Retina (tissue), 1 donor: ENCODE measurements at regions not wholly inside any gene's neighbourhood (a gene's known extent, or its start where the extent isn't known, plus 50 kb on each side); places are given as distances from the start of the nearest gene placed in this dataset.
"Not testable (repeated sequence)": the region's sequence is repeated elsewhere in the genome, so short reads cannot be mapped to it uniquely, and the experiment has no call there.

ENCODE experiments used
- DNase-seq: peaks from one replicate; pipeline ENCODE4 v3.0.0-alpha.2; 2016

- DNase-seq: not testable (repeated sequence)
Observed at GRCh38 chr2:95686056-95686825, 94.4 kb downstream of the TRIM43 start.

GRCh38 chr2:95687852-95688251 lies 96.1 kb downstream of the TRIM43 start:
- DNase-seq: not testable (repeated sequence)

GRCh38 chr2:95691210-95691609 lies 99.4 kb downstream of the TRIM43 start:
- DNase-seq: not testable (repeated sequence)

DNA sequence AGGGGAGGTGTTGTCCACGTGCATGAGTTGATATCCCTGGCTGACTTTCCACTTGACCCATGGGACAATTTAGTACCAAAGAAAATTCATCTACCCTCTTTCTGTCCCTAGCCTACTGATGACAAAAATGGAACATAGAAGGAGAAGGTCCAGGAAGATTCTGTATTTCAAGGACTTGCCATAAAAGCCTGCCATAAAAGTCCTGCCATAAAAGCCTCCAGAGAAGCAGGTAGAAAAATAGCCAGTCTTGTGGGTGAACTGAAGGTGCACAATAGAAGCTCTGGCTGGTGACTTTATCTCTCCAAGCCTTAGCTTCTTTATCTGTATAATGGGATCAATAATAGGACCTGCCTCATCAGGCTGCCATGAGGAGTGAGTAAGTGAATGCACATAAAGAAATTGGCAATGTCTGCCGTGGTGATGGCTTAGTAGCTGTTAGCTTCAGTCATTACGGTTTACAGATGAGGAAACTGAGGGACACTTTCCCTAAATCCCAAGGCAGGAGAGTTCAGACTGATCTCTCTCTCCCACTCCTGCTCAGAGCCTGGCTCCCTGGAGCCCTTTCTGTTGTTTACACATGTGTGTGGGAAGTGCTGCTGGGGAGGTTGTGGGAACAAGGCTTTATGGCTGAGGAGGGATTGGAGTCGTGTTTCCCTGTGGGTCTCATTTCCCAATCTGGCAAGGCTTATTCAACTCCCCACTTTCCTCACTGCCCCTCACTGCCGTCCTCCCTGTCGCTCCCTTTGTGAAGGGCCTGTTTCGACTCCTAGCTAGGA lies 101.5 kb downstream of the TRIM43 start:
- DNase-seq: not testable (repeated sequence)

DNA sequence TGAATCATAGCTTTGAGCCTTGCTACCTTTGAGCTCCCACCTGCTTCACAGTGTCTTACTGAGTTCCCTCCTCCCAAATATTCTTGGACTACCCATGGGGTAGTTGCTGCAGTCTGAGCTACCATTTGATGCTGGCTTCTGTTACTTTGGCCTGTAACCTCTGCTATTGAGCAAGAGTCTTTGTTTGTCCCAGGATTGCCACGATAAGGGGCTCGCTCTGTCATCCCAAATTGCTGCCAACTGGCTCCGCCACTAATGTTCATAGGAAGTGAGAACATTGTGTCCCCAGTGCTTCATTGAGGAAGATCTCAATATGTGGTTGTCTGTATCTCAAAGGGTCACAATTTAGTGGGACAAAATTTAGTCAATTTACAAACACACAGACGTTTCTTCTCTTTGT lies 103.8 kb downstream of the TRIM43 start:
- DNase-seq: no peak

- no peak for DNase-seq
Observed at GRCh38 chr2:95698146-95698545, 106.3 kb downstream of the TRIM43 start.

- DNase-seq: not testable (repeated sequence)
Observed at GRCh38 chr2:95699201-95700184, 107.7 kb downstream of the TRIM43 start.

- DNase-seq: no peak
Observed at GRCh38 chr2:95700519-95700918, 108.7 kb downstream of the TRIM43 start.

DNA sequence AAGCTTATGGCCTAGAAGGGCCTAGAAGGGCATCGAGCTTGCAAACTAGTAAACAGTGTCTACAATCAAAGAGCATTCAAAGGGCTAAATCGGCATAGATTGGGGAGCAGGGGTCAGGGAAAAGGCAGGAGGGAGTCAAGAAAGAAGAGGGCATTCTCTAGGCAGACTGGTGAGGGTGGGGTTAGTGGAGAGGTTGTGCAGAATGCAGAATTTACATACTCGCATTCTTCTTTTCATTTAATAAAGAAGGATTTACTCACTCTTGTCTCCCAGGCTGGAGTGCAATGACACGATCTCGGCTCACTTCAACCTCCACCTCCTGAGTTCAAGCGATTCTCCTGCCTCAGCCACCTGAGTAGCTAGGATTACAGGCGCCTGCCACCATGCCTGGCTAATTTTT lies 110.7 kb downstream of the TRIM43 start:
- no peak for DNase-seq

GRCh38 chr2:95707161-95707560 lies 115.4 kb downstream of the TRIM43 start:
- not testable (repeated sequence) for DNase-seq

- DNase-seq: no peak
Observed at GRCh38 chr2:95707837-95708236, 116.0 kb downstream of the TRIM43 start.

DNA sequence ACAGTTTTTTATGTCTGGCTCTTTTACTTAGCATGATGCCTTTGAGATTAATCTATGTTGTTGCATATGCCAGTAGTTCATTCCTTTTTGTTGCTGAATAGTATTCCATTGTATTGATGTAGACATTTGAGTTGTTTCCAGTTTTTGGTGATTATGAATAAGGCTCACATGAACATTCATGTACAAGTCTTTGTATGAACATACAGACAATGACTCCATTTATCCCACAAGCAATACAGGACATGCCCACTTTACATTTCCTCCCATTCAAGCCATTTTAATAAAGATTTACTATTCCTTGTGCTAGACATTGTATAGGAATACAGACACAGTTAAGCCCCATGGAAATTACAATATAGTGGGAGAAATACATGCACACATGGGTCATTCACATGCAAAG lies 118.0 kb downstream of the TRIM43 start:
- DNase-seq: no peak

- DNase-seq: not testable (repeated sequence)
Observed at GRCh38 chr2:95713470-95714177, 121.8 kb downstream of the TRIM43 start.

DNA sequence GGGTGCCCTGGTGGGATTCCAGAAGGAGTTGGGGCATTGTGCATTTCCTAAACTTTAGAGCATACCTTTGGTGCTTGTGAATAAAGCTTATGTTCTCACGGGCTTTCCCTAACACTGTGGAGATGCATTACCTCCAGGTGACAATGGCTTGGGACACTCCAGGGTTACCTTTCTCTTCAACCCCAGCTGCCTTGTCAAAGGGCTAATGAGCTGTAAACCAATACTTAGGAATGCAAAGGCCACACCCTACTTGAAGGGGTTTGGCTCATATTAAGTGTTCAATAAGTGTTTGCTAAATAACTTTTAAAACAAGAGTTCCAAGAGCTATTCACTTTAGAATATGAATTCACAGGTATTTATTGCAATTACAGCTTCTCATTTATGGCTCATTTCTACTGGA lies 122.6 kb downstream of the TRIM43 start:
- not testable (repeated sequence) for DNase-seq

DNA sequence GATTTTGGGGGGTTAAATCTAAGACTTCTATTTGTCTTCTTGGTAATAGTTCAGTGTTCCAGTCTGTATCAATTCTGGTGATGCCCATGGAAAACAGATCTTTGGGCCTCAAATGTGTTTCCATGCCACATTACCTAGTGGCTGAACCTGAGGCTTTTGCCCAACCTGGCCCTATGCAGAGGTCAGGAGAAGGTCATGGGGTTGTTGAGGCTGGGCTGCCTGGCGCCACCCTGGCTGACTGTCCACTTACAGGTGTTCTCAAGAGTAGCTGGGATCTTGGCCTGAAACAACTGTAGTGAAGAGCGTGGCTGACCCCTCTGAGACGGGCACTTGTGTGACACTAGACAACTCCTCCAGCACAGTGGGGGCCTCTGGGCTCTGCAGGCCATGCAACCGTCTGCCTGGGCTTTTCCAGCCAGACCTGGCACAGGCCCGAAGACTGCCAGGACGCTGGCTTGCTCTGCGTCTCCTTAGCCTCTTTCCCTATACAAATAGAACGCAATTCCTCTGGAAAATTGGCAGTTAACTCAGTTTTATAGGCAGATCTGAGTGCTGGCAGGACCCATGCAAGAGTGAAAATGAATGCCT lies 127.8 kb downstream of the TRIM43 start:
- DNase-seq: no peak

GRCh38 chr2:95721726-95722125 lies 129.9 kb downstream of the TRIM43 start:
- no peak for DNase-seq

DNA sequence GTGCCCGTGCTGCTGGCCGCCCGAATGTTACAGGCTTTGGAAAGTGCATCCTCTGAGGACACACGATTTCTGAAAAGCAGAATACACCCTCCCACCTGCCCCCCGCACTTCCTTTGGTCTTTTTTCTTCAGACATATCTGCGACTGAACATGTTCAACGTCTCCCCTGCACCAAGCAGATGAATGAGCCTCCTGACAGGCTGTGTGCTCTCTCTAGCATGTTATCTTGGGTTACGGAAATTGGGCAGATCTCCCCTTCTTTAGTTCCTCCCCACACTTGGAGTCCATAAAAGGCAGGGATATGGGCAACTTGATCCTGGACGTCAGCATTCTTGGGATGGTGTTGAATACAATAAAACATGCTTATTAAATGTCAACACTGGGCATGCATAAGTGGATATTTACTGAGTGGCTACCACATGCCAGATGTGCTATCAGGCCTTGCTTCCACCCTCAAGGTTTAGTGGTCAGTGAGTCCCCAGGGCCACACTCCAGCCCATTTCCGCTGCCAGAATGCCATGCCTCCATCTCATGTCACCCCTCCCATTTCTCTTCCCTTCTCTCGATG lies 130.4 kb downstream of the TRIM43 start:
- DNase-seq: no peak

GRCh38 chr2:95723627-95724210 lies 131.9 kb downstream of the TRIM43 start:
- DNase-seq: not testable (repeated sequence)

- DNase-seq: not testable (repeated sequence)
Observed at GRCh38 chr2:95725191-95725590, 133.4 kb downstream of the TRIM43 start.

- not testable (repeated sequence) for DNase-seq
Observed at GRCh38 chr2:95725677-95726076, 133.9 kb downstream of the TRIM43 start.

- DNase-seq: not testable (repeated sequence)
Observed at GRCh38 chr2:95727420-95727819, 135.6 kb downstream of the TRIM43 start.
